ENCODE measurements at regions not wholly inside any gene's neighbourhood (a gene's known extent, or its start where the extent isn't known, plus 50 kb on each side); places are given as distances from the start of the nearest gene placed in this dataset.

- TF ChIP-seq CTCF (IDR thresholded peaks at IDR 0.05) (no peak), POLR2A (IDR thresholded peaks at IDR 0.05) (no peak), EP300 (IDR thresholded peaks at IDR 0.05) (peak in 1 of 2 donors; percentile 41)
These were observed 75.0 kb upstream of the HAAO start for GRCh38 chr2:42867093-42868065.

Measured in tibial nerve (tissue), 4 donors.